Body of pancreas (tissue), 4 donors: ENCODE measurements at regions not wholly inside any gene's neighbourhood (a gene's known extent, or its start where the extent isn't known, plus 50 kb on each side); places are given as distances from the start of the nearest gene placed in this dataset.

Experiments
- ATAC-seq: fragments of 150-250 bp; one replicate; pipeline ENCODE4 v1.9.1; 2016
- DNase-seq, 4 donors: peaks; one replicate each; pipeline ENCODE4 v3.0.0-alpha.2; 2019
- H3K27ac ChIP-seq, 4 donors: fragments of 200-600 bp; sonication (generic); 1 replicate in 3 of 4; 2 replicates in 1 of 4; pipeline versions ENCODE4 v1.5.1 to v1.6.1; 2016 to 2019; ENCODE audit warnings: mild to moderate bottlenecking in 1 of 4, mixed read lengths in 1 of 4, moderate library complexity in 1 of 4
- H3K27me3 ChIP-seq, 2 donors: fragments of 200-600 bp; sonication (generic); one replicate each; pipeline ENCODE4 v1.6.0; 2016; ENCODE audit warnings: mild to moderate bottlenecking in 1 of 2
- H3K36me3 ChIP-seq, 2 donors: fragments of 200-600 bp; sonication (generic); replicated peaks in 1 of 2; 2 replicates each; pipeline ENCODE4 v1.5.1; 2016; ENCODE audit warnings: low read depth in 2 of 2; ENCODE audit not compliant: insufficient read depth in 1 of 2
- H3K4me1 ChIP-seq: fragments of 200-600 bp; sonication (generic); one replicate; pipeline ENCODE4 v1.6.0; 2016
- H3K4me3 ChIP-seq, 2 donors: fragments of 200-600 bp; sonication (generic); 1 replicate in 1 of 2; 2 replicates in 1 of 2; pipeline ENCODE4 v1.5.1; 2016 to 2019
- H3K9me3 ChIP-seq, 3 donors: fragments of 200-600 bp; sonication (generic); 1 replicate in 2 of 3; 2 replicates in 1 of 3; pipeline ENCODE4 v1.5.1; 2016
- POLR2A ChIP-seq, 3 donors: fragments of 450-650 bp; IDR thresholded peaks; one replicate each; pipeline ENCODE4 v1.6.1; 2016; ENCODE audit warnings: antibody characterized with exemption in 3 of 3, mild to moderate bottlenecking in 2 of 3
- WGBS, 2 donors: methylation state at CpG; one replicate each; pipeline ENCODE4 v1.1.5; 2017; 5-methylcytosine and 5-hydroxymethylcytosine counted together
- intact Hi-C: fragments of 100-400 bp; cut with DNase I; formaldehyde crosslinking; loops from one replicate; pipeline ENCODE4 v1.15.1; 2023
- TF ChIP-seq, protein P1 (sequence below), 7 experiments: fragments of 450-650 bp in 4 of 7; fragments of 200-600 bp in 3 of 7; sonication (generic) in 3 of 7; IDR thresholded peaks; one replicate each; pipeline ENCODE4 v1.5.1; 2016 to 2019; ENCODE audit warnings: antibody characterized with exemption in 7 of 7

DNA sequence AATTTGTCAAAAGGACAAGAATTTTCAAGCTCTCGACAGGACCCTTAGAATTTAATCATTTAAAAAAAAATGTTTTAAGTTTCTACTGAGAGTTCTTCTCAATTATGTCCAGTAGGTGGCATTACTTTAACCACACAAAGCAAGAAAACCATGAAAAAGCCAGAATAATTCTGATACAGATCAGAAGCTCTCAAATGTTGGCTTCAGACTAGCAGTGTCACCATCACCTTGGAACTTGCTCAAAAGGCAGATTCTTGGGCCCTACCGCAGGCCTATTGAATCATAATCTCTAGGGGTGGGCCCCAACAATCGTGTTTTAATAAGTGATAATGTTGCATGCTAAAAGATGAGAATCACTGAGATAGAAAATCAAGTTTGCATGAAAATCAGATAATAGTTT lies 99.5 kb upstream of the KCNMB2 start:
- 26 to 28% methylated on average over 3 of the region's 3 CpGs for WGBS, 2 donors
- Histone ChIP-seq H3K27me3 (no peaks in the 10 kb centered on the region), H3K9me3 (no peaks in the 10 kb centered on the region), H3K27ac (no peak overlapping the region), H3K4me1 (no peaks in the 10 kb centered on the region), H3K4me3 (no peak overlapping the region), H3K36me3 (no peaks in the 10 kb centered on the region)
- intact Hi-C loops = loop anchor here (10.0 kb wide), 1 partner anchor 528 kb away; no protein-coding TSS in a partner anchor
- DNase-seq (peak in 1 of 4 donors; percentile 9), ATAC-seq (peak; percentile 40)
- TF ChIP-seq POLR2A (IDR thresholded peaks at IDR 0.05) = no peak
- TF ChIP-seq, protein P1, sequence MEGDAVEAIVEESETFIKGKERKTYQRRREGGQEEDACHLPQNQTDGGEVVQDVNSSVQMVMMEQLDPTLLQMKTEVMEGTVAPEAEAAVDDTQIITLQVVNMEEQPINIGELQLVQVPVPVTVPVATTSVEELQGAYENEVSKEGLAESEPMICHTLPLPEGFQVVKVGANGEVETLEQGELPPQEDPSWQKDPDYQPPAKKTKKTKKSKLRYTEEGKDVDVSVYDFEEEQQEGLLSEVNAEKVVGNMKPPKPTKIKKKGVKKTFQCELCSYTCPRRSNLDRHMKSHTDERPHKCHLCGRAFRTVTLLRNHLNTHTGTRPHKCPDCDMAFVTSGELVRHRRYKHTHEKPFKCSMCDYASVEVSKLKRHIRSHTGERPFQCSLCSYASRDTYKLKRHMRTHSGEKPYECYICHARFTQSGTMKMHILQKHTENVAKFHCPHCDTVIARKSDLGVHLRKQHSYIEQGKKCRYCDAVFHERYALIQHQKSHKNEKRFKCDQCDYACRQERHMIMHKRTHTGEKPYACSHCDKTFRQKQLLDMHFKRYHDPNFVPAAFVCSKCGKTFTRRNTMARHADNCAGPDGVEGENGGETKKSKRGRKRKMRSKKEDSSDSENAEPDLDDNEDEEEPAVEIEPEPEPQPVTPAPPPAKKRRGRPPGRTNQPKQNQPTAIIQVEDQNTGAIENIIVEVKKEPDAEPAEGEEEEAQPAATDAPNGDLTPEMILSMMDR (IDR thresholded peaks at IDR 0.05) = peak; percentile 18 to 63 (median 59)

DNA sequence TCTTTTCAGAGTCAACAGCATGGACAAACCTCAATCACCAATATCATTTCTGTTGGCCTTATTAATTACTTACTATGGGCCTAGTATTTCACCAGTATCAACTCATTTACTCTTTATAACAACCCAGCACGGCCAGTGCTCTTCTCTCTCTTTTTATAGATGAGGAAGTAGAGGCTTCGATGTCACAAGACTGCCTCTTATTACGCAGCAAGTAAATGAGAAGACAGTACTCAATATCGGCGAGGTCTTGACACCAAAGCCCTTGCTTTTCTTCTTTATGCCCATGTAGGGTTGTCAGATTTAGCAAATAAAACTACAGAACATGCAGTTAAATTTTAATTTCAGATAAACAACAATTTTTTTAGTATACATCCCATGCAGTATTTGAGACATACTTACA lies 99.0 kb upstream of the KCNMB2 start:
- Histone ChIP-seq H3K27me3 (no peaks in the 10 kb centered on the region), H3K36me3 (no peaks in the 10 kb centered on the region), H3K27ac (no peak overlapping the region), H3K4me1 (no peaks in the 10 kb centered on the region), H3K4me3 (no peak overlapping the region), H3K9me3 (no peaks in the 10 kb centered on the region)
- intact Hi-C loops = loop anchor here (10.0 kb wide), 1 partner anchor 528 kb away; no protein-coding TSS in a partner anchor
- 72 to 75% methylated on average over 5 of the region's 5 CpGs for WGBS, 2 donors
- ATAC-seq (no peak), DNase-seq (no peak)
- TF ChIP-seq, protein P1 (IDR thresholded peaks at IDR 0.05) = no peak
- TF ChIP-seq POLR2A (IDR thresholded peaks at IDR 0.05) = no peak

DNA sequence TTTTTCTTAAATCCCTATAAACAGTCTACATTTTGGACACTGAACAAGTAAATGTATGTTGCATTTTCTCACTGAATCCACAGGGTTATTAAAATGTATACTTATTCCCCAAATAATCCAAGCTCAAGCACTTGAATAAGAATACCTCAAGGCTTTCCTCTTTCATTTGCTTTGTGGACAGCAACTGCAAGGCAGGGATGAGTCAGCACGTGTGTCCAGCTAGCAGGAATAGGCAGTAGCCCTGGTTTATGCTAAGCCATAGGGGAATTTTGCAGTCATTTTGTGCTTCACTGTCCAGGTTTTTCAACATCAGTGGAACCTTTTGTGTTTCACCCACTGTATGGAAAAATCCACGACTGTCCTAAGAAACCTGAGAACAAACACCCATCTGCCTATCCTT lies 96.7 kb upstream of the KCNMB2 start:
- Histone ChIP-seq H3K27me3 (no peaks in the 10 kb centered on the region), H3K27ac (no peak overlapping the region), H3K9me3 (no peaks in the 10 kb centered on the region), H3K4me3 (no peak overlapping the region), H3K36me3 (no peaks in the 10 kb centered on the region), H3K4me1 (peaks cover 4% of the 10 kb centered on the region)
- 50 to 53% methylated on average over 2 of the region's 2 CpGs for WGBS, 2 donors
- no peak for DNase-seq
- TF ChIP-seq POLR2A (IDR thresholded peaks at IDR 0.05) = no peak
- TF ChIP-seq, protein P1 (IDR thresholded peaks at IDR 0.05) = no peak
- no peak for ATAC-seq
- intact Hi-C loops = loop anchor here (10.0 kb wide), 1 partner anchor 525 kb away; no protein-coding TSS in a partner anchor

DNA sequence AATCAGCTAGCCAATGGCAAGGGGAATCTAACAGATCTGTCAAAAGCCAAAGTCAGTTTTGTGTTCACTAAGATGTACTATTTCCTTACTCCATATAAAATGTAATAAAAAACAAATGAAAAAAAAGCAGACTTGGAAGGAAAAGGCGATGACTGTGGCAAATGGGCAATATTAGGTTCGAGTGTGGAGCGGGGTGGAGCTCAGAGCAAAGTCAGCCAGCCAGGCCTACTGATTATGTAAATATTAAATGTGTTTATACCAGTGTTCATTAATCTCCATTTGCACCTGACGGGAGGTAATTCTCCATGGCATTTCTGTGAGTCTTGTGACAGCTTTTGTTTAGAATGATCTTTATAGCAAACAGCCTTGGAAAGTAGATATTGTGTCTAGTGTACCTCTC lies 96.2 kb upstream of the KCNMB2 start:
- WGBS, 2 donors = 58 to 63% methylated on average over 4 of the region's 4 CpGs
- H3K27ac ChIP-seq = no peak overlapping the region
- H3K9me3 ChIP-seq = no peaks in the 10 kb centered on the region
- no peaks in the 10 kb centered on the region for H3K27me3 ChIP-seq
- intact Hi-C loops = no loop called here
- H3K4me3 ChIP-seq = no peak overlapping the region
- TF ChIP-seq, protein P1 (IDR thresholded peaks at IDR 0.05) = no peak
- no peak for TF ChIP-seq POLR2A (IDR thresholded peaks at IDR 0.05)
- ATAC-seq (no peak), DNase-seq (no peak)
- no peaks in the 10 kb centered on the region for H3K36me3 ChIP-seq
- peaks cover 10% of the 10 kb centered on the region for H3K4me1 ChIP-seq

DNA sequence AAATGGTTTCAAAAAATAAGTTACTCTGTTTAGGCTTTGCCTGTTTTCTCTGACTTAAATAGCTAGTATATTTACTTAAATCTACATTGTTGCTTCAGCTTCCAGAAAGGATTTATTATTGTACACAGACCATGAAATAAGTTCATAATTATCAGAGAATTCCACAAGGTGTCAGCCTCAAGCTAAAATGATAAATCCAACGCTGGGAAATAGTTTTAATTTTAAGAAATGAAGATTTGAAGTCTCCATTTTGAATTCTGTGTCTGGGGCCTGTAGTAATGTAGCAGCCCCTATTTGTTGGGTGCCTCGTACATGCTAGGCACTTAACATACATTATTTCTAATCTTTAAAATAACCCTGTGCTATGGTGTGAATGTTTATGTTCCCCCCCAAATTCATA lies 92.6 kb upstream of the KCNMB2 start:
- ATAC-seq = no peak
- 69 to 74% methylated on average over 2 of the region's 2 CpGs for WGBS, 2 donors
- Histone ChIP-seq H3K27ac (no peak overlapping the region), H3K27me3 (no peaks in the 10 kb centered on the region), H3K36me3 (no peaks in the 10 kb centered on the region), H3K9me3 (no peaks in the 10 kb centered on the region), H3K4me1 (peaks cover 13% of the 10 kb centered on the region), H3K4me3 (no peak overlapping the region)
- no peak for DNase-seq
- TF ChIP-seq POLR2A (IDR thresholded peaks at IDR 0.05) = no peak
- TF ChIP-seq, protein P1 (IDR thresholded peaks at IDR 0.05) = peak in 3 of 7 experiments; percentile 15 to 37 (median 23)
- intact Hi-C loops = no loop called here
